Hindlimb muscle (tissue), 1 donor: ENCODE measurements at regions not wholly inside any gene's neighbourhood (a gene's known extent, or its start where the extent isn't known, plus 50 kb on each side); places are given as distances from the start of the nearest gene placed in this dataset.

Experiments
- DNase-seq: peaks from one replicate; pipeline ENCODE4 v3.0.0-alpha.2; 2013

DNA sequence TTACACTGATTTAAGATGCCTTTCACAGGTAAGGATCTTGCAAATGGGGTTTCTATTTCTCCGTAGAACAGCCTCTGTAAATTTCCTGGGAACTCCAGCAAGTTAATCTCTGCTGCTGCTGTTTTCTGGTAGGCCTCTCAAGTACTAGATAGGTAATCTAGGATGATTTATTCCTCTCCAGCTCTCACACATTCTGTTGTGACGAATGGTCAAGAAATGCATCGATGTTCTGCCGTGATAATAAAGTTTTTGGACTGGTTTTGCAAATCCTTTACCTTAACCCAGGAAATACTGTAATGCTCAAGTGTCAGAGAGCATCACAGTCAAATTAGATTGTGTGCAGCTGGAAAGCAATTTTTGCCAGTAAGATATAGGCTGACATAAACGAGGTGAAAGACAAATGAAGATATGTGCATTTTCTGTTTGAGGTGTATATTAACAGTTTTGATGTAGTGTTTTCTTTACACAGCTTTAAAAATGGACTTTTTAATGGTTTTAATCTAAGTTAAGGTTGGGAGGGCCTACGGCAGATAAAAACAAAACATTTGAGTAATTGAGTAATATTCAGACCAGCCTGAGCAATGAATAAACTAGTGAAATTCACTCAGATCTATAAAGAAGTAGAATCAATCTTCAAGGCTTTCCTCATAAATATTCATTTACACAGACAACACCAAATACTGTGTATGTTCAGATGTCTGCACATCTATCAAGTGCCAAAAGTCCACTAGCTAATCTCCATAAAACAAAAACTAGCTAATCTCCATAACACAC lies 300.6 kb upstream of the EDIL3 start:
- DNase-seq, result no peak

DNA sequence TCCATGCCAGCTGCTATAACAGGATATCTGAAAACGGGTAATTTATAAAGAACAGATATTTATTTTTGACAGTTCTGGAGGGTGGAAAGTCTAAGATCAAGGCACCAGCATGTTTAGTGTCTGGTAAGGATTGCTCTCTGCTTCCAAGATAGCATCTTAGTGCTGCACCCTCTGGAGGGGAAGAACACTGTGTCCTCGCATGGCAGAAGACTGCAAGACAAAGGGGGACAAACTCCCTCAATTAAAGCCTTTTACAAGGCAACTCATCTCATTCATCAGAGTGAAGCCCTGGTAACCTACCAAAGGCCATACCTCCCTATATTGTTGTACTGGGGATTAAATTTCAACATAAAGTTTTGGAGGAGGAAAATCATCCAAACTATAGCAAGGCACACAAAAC lies 298.9 kb upstream of the EDIL3 start:
- no peak for DNase-seq

DNA sequence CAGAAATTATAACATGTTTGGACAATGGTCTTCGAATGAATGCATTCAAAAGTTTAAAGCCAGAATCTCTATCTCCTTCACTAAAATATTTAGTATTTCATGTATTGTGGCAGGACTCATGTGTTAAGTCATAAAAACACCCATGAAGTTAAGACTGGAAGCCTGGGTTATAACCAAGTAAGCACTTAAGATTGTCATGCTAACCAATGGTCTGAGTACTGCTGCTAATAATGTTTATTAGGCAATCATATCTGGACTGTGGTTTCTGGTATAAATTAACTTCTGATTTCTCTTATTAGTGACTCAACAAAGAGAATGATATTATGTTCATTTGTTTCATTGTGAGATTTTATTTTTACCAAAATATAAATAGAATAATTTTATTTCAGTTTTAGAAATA lies 297.9 kb upstream of the EDIL3 start:
- no peak for DNase-seq

DNA sequence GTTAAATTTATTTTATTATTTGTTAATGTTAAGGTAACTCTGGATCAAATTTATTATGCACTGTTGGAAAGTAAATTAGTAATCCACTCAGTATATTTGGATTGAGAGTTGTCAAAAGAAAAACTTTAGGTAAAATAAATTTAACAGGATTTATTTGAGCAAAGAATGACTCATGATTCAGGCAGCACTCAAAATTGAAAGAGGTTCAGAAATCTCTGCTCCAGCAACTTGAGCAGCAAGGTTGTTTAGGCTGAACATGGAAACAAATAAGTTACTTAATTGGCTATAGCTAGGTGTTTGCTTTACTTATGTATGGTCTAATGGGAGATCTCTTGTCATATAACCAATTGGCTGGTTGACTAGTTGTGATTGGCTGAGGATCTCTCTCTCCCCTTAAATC lies 296.2 kb upstream of the EDIL3 start:
- DNase-seq, result no peak

DNA sequence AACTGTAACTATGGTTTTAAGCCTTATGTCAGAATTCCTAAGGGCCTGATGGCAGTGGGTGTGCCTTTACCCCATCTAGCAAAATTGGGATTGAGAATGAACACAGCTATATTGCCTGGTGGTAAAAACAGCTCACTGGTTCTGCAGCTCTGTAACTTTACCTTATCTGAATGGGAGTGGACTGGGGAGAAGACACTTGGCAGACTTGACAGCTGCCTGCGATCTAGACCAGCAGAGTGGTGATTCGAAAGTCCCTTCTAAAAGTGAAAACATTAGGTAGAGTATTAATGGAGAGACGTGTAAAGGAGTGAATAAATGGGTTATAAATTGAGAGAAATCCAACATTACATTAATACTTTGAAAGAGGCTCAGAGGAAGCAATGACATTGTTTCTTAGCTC lies 289.1 kb upstream of the EDIL3 start:
- no peak for DNase-seq

DNA sequence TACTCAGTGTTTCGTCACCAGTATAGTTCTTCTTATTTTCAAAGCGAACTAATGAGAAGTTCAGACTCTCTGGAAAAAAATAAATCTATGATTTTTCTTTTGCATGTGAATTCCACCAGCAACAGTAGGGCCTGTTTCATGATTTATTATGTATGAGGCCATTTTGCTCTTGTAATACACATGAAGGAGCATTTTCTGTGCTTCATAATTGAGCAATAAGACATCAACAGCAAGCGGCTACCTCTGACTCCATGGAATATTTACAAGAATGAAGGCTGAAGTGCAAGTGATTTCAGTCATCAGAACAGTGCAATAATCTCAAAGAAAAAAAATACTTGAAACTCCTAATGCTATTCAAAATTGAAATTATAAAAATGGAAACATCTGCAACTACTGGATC lies 282.9 kb upstream of the EDIL3 start:
- DNase-seq, result no peak

DNA sequence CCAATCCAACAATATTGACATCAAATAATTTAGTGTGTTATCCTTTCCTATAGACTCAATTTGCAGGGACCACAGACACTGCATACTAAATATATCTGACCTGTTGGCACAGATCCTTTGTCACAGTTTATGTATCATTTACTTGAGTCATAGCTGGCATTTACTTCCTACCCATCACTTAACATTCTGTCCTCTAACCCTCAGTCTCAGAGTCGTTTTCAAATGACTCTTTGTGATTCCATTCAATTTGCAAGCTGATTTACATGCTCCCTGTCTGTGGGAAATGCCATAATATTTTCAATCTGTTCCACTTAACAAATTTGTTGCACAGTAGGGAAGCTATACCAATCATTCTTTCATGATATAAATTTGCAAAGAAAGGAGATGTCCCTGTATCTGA lies 265.7 kb upstream of the EDIL3 start:
- DNase-seq, result no peak

DNA sequence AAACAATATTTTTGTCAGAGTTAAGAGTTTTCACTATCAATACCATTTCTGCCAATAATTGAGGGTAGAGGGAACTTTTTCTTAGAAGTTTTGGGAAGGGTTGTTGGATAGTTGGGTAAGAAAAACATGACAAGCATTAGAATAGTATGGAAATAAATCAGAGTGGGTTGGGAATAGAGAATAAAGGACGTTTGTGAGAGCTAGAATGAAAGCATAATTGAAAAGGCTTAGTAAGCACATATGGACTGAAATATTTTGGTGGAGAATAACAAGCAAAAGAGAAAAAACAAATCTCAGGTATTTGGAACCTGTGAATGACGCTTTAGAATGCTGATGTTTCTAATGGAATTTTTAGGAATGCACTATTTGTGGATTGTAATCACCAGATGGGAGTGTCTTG lies 262.9 kb upstream of the EDIL3 start:
- DNase-seq, result no peak

DNA sequence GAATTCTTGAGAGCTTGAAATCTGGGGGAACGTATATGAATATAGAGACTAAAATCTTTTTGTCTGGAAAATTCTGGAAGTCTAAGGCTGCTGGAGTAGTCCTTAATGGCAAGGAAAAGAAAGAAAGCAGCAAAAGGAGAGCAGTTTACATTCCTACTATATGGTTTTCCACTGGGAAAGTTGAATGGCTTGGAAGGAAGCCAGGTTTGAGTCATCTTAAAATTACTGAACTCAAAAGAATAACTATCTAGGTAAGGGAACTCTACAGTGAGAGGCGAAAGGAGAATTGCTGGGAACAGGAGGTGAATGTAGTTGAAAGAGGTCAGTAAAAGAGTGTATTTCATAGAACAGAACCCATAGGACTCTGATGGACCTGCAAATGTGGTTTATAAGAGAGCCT lies 258.1 kb upstream of the EDIL3 start:
- no peak for DNase-seq

DNA sequence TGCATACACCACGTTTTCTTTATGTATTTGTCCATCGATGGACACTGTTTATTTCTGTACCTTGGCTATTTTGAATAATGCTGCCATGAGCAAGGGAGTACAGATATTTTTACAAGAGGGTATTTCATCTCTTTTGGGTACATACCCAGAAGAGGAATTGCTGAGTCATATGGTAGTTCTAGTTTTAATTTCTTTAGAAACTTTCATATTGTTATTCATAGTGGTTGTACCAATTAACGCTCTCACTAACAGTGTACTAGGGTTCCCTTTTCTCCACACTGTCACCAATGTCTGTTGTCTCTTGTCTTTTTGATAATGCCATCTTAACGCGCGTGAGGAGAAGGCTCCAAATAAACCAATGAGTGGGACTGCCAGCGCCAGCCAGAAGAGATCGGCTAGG lies 257.6 kb upstream of the EDIL3 start:
- DNase-seq, result no peak

DNA sequence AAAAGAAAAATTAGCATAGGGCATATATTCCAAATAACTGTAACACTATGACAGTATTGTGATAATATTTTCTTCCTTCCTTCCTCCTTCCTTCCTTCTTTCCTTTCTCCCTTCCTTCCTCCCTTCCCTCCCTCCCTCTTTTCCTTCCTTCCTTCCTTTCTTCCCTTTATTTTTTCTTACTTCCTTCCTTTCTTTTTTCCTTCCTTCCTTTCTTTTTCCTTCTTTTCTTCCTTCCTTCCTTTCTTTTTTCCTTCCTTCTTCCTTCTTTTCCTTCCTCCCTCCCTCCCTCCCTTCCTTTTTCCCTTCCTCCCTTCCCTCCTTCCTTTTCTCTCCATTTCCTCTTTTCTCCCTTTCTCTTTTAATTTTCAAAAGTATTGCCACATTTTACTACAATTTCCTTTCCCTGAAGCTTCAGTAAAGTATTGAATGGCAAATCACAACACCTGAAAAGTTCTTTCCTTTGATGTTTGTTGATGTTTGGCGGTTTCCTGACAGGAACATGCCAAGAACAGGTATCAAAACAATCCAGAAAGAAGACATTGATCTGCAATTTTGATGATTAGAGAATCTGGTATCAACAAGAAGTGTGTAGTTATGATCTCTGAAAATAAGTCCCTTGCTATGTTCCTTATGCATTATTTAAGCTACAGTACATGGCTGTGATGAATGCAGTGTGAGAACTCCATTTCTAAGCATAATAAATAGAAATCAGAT lies 253.1 kb upstream of the EDIL3 start:
- DNase-seq, result no peak

DNA sequence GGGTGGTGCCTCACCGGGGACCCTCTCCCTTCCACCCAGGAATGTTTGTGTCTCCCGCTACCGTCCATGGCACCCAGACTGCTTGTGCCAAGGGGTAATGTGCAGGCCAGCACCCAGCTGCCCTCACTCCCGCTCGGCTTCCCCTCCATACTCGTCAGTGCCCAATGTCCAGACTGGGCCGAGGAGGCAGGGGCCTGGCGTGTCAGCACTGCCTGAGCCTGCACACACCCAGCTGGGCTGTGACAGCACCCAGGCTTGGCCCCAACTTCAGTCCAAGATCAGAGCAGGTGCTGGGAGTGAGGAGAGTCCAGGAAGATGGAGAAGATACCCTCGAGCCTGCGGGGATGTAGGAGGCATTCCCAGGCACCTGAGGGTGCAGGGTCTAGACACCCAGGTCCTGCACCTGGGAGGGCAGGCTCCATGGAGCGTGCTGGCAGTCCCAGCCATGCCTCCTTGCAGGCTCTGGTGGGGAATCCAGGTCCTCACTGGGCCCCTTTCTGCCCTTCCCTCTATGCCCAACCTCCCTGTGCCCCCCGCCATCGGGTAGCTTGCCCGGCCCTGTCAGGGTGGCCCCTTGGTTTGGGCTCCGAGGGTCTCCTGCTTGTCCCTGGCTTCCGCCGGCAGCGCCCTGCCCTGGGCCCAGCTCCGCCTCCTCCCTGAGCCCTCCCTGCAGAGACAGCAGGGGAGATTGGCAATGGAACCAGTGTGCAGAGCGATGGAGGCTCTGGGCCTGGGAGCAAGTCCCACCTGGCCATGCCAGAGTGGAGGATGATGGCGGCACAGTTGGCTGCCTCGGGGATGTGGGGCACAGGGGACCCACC lies 250.8 kb upstream of the EDIL3 start:
- DNase-seq, result no peak

DNA sequence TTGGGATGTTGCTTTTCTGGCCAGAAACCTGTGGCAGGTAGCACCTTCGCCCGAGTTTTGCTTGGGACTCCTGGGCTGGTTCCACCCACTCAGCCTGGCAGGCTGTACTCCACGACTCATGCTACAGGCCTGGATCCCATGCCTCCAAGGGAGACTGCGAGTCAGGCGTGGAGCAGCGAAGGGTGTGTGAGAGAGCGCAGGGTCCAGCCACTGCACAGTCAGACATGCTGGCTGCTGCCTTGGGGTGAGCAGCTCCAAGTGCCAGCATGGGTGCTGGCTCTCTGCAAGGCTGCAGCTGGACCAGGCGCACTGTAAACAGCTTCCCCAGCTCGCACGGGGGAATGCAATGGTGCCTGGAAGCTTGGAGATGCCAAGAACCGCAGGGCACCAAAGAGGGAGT lies 249.6 kb upstream of the EDIL3 start:
- no peak for DNase-seq

DNA sequence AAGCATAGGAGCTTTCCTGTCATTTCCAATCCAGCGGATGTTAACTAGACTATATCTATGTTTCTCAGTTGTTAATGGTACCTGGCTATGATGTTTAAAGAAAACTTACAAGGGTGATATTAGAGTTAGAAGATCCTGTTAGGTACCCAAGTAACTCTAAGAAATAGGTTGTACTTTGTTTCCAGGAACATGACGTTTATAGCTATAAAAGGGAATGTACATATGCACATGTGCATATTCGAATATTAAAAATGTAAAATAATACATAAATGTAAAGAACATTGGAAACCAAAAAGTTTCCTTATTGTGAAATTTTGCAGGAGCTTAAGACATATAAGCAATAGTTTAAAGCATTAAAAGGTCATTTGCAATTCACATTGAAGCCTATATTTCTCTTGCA lies 247.7 kb upstream of the EDIL3 start:
- no peak for DNase-seq

DNA sequence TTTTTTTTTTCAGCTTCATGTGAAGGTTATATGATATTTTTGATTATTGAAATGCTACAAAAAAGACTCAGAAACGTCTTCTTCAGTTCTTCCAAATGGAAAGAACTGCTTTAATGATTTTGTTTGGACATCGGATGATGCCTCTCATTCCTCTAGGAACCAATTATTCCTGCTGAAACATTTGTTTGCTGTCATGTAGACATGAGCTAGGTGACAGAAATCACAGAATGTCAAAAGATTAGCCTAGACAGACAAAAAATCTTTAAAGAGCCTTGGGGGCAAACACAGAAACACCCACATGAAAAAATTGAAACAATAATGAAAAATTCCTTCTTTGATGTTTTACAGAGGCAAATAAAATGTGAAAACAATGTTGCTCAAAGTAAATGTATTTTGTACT lies 244.2 kb upstream of the EDIL3 start:
- DNase-seq, result no peak

DNA sequence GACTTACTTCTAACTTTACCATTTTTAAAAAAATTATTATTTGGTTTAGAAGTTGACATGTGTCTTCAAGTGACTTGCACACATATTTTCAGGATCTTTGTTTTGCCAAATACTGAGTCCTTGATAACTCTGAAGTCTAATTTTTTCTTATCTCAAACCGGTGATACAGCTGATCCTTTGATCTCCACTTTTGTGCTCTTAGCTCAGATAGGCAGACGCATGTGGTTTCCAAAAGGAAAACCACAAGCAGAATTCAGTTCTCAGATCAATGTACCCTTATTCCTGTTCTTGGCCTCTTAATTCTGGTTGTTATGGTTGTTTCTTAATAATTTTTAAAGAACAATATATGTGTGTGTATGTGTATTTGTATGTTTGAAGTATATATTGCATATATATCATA lies 238.3 kb upstream of the EDIL3 start:
- no peak for DNase-seq

DNA sequence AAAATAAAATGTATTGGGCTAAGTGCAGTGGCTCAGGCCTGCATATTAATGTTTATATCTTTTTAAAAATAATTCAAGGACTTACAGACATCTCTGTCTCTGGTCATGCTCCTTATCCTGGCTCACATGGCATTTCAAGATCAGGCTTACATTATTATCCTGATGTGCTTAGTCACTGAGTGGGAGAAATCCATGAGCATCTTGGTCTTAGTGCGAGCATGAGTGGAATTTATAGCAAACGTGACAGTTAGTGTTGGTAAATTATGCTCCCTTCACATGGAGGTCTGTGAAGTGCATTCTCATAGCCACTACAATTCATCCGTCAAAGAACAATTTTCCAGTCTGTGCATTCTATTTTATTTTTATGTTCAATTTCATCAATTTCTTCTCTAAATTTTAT lies 237.8 kb upstream of the EDIL3 start:
- no peak for DNase-seq

DNA sequence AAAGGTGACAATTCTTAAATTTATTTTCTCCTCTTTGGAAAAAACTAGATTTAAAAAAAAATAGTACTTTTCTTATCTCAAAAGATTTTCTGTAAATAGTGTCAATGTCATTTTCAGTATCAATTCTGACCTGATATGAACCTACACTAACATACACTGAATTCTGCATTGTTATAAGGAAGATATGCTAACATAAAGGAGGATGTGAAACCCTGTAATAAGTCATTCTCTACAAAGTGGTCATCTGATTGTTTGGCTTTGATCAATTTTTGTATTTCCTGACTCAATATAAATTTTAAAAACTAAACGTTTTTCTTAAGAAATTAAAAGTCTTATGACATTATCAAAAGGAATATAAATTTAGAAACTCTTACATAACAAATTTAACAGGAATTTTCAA lies 233.6 kb upstream of the EDIL3 start:
- no peak for DNase-seq

DNA sequence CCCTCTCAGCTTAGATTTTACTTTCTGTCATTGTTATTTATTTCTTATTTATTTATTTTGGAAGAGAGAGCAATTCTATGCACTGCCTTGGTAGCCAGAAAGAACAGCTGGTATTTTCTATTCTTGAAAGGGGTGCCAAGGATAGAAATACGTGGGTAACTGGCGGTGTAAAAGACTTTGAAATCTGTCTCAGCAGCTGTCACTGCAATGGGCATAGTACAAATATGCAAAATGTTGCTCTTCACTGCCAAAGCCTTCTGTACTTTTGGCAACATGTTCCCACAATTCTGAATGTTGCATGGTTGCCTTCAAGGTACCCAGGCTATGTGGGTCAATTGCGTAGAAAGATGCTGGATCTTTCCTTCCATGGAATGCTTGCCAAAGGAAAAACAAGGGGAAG lies 230.2 kb upstream of the EDIL3 start:
- DNase-seq, result peak; percentile 16

DNA sequence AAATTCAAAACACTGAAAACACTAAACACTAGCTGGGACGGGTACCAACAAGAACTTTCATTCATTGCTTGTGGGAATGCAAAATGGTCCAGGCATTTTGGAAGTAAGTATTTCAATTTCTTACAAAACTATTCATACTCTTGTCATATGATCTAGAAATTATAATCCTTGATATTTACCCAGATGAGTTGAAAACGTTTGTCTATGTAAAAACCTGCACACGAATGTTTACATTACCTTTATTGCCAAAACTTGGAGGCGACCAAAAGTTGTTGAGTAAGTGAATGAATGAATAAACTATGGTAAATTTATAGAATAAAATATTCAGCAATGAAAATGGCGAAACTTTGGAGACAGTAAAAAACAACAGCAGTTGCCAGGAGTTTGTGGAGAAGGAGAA lies 222.1 kb upstream of the EDIL3 start:
- no peak for DNase-seq

DNA sequence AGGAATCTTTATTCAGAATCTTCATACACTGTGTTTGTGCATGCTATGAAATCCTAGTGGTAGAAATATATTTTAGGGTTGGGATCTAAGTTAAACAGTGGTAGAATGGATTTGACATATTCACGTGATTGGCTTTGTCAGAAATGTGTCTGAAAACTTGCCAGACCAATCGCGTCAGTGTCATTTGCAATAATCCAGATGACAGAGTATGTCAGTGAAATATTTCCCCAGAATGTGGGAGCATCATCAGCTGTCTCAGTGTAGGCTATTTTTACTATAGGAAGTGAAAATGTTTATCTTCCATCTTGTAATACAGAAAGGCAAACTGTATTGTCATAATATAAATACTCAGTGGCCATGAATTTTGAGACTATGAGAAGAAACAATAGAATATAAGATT lies 220.6 kb upstream of the EDIL3 start:
- no peak for DNase-seq

DNA sequence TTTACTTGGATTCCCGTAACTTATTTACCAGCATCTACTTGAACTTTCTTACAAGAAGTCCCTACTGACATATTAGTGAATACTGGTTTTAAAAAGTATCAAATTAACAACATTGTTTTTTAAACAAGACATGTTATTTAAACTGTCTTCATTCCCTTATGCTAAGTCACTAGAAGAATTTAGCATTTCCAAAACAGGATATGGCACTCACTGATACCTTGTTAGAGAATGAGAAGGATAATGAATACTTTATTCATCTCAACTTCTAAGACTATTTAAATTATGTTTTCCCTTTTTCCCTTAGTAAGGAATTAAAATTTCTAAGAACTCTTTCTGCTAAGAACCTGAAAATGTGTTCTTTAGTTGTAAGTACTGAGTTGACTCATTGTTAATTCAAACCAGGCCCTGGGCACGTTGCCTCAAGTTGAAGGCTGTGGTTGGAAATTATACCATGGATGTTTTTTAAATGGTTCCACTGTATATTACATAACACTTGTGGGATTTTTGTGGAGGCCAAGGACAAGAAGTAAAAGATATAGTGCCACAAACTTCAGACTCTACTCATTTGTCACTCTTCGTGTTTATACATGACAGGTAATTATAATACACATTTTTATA lies 219.0 kb upstream of the EDIL3 start:
- DNase-seq, result peak; percentile 62

DNA sequence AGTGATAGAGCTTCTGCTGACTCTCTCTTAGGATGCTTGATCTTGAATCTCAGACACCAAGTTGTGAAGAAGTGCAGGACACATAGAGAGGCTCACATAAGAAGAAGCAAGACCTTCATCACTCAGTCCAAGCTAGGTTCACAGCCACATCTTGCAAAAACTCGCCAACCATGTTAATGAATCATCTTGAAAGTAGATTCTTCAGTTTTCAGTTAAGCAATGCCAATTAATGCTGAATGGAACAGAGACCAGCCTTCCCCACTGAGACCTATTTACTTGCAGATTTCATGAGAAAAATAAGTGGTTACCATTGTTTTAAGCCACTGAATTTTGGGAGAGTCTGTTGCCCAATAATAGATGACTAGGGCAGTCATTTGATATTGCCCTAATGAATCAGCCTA lies 217.7 kb upstream of the EDIL3 start:
- no peak for DNase-seq
